Astrocyte (in vitro differentiated cells and primary cell): ENCODE measurements at regions not wholly inside any gene's neighbourhood (a gene's known extent, or its start where the extent isn't known, plus 50 kb on each side); places are given as distances from the start of the nearest gene placed in this dataset.

Source experiments
- DNase-seq: peaks from one replicate; pipeline ENCODE4 v3.0.0-alpha.2; 2010; ENCODE audit warnings: low read depth
- FAIRE-seq: peaks from 2 replicates; lab custom pipeline; 2011; peaks lifted over from hg19 to GRCh38; lab: Jason Lieb, UNC
- H2AFZ ChIP-seq: 2 replicates; pipeline ENCODE4 v1.6.0; 2012; ENCODE audit warnings: low read depth, low read length, inconsistent platforms
- H3K27ac ChIP-seq: 2 replicates; pipeline ENCODE4 v1.5.1; 2011; ENCODE audit warnings: low read depth, low read length, inconsistent platforms
- H3K27me3 ChIP-seq: 2 replicates; pipeline ENCODE4 v1.6.0; 2011; ENCODE audit warnings: low read length, inconsistent platforms; ENCODE audit not compliant: insufficient read depth
- H3K36me3 ChIP-seq: 2 replicates; pipeline ENCODE4 v1.5.1; 2011; ENCODE audit warnings: low read length, inconsistent platforms; ENCODE audit not compliant: insufficient read depth
- H3K4me1 ChIP-seq: 2 replicates; pipeline ENCODE4 v1.5.1; 2011; ENCODE audit warnings: low read length, inconsistent platforms; ENCODE audit not compliant: insufficient read depth
- H3K4me2 ChIP-seq: 2 replicates; pipeline ENCODE4 v1.6.0; 2012; ENCODE audit warnings: low read length, inconsistent platforms
- H3K4me3 ChIP-seq: 2 replicates; pipeline ENCODE4 v1.5.1; 2011; ENCODE audit warnings: low read depth, mild to moderate bottlenecking, low read length, inconsistent platforms; ENCODE audit not compliant: insufficient read depth
- H3K79me2 ChIP-seq: 2 replicates; pipeline ENCODE4 v1.6.0; 2012; ENCODE audit warnings: mild to moderate bottlenecking, low read length, inconsistent platforms; ENCODE audit not compliant: insufficient read depth
- H3K9ac ChIP-seq: 2 replicates; pipeline ENCODE4 v1.6.0; 2012; ENCODE audit warnings: mild to moderate bottlenecking, low read length, inconsistent platforms
- H3K9me3 ChIP-seq: 2 replicates; pipeline ENCODE4 v1.5.1; 2012; ENCODE audit warnings: low read depth, mild to moderate bottlenecking, low read length, inconsistent platforms; ENCODE audit not compliant: insufficient read depth
- H4K20me1 ChIP-seq: 2 replicates; pipeline ENCODE4 v1.6.0; 2012; ENCODE audit warnings: low read length, inconsistent platforms; ENCODE audit not compliant: insufficient read depth
- H3K27ac Mint-ChIP-seq: one replicate; pipeline ENCODE4 v1.8.0; 2021; ENCODE audit warnings: mild to moderate bottlenecking, mixed read lengths; ENCODE audit not compliant: unreplicated experiment
- H3K27me3 Mint-ChIP-seq: one replicate; pipeline ENCODE4 v1.8.0; 2021; ENCODE audit warnings: low read depth, mixed read lengths; ENCODE audit not compliant: unreplicated experiment
- H3K36me3 Mint-ChIP-seq: one replicate; pipeline ENCODE4 v1.8.0; 2021; ENCODE audit warnings: low read depth, mixed read lengths; ENCODE audit not compliant: unreplicated experiment
- H3K4me1 Mint-ChIP-seq: one replicate; pipeline ENCODE4 v1.8.0; 2021; ENCODE audit warnings: low read depth, mixed read lengths; ENCODE audit not compliant: unreplicated experiment
- H3K4me3 Mint-ChIP-seq: one replicate; pipeline ENCODE4 v1.8.0; 2021; ENCODE audit warnings: mild to moderate bottlenecking, moderate library complexity, mixed read lengths; ENCODE audit not compliant: unreplicated experiment
- H3K9me3 Mint-ChIP-seq: one replicate; pipeline ENCODE4 v1.8.0; 2021; ENCODE audit warnings: mild to moderate bottlenecking, mixed read lengths; ENCODE audit not compliant: unreplicated experiment
- CTCF ChIP-seq: IDR thresholded peaks from 2 replicates; pipeline ENCODE4 v1.5.1; 2011; ENCODE audit warnings: low read depth, mild to moderate bottlenecking, inconsistent platforms, low read length, moderate library complexity; ENCODE audit not compliant: insufficient read depth
- EZH2 ChIP-seq: IDR thresholded peaks from 2 replicates; pipeline ENCODE4 v1.6.1; 2012; ENCODE audit warnings: mild to moderate bottlenecking, low read length, inconsistent platforms; ENCODE audit not compliant: insufficient read depth

- Histone ChIP-seq H3K9ac (no peak overlapping the region), H3K9me3 (no peaks in the 10 kb centered on the region), H3K4me3 (no peak overlapping the region), H3K27ac (no peak overlapping the region), H3K4me1 (no peaks in the 10 kb centered on the region), H2AFZ (no peak overlapping the region), H3K36me3 (no peaks in the 10 kb centered on the region), H4K20me1 (no peaks in the 10 kb centered on the region), H3K4me2 (no peak overlapping the region), H3K27me3 (no peaks in the 10 kb centered on the region), H3K79me2 (no peaks in the 10 kb centered on the region)
- H3K4me3 Mint-ChIP-seq, result no peak overlapping the region
- H3K27ac Mint-ChIP-seq, result no peak overlapping the region
- FAIRE-seq (no peak), DNase-seq (no peak)
- H3K9me3 Mint-ChIP-seq, result no peaks in the 10 kb centered on the region
- TF ChIP-seq EZH2 (no peak), CTCF (no peak)
- peaks cover 1% of the 10 kb centered on the region for H3K4me1 Mint-ChIP-seq
- no peaks in the 10 kb centered on the region for H3K36me3 Mint-ChIP-seq
- H3K27me3 Mint-ChIP-seq, result peaks cover 4% of the 10 kb centered on the region
Observed at GRCh38 chr10:107423903-107424302, 259.4 kb upstream of the SORCS1 start.

- H3K27ac Mint-ChIP-seq, result no peak overlapping the region
- no peaks in the 10 kb centered on the region for H3K9me3 Mint-ChIP-seq
- Histone ChIP-seq H3K27me3 (no peaks in the 10 kb centered on the region), H3K79me2 (no peaks in the 10 kb centered on the region), H3K9me3 (no peaks in the 10 kb centered on the region), H2AFZ (no peak overlapping the region), H3K36me3 (no peaks in the 10 kb centered on the region), H4K20me1 (no peaks in the 10 kb centered on the region), H3K4me3 (no peak overlapping the region), H3K27ac (no peak overlapping the region), H3K9ac (no peak overlapping the region), H3K4me2 (no peak overlapping the region), H3K4me1 (no peaks in the 10 kb centered on the region)
- DNase-seq, result no peak
- FAIRE-seq, result no peak
- H3K27me3 Mint-ChIP-seq, result peaks cover 3% of the 10 kb centered on the region
- H3K36me3 Mint-ChIP-seq, result no peaks in the 10 kb centered on the region
- no peak overlapping the region for H3K4me3 Mint-ChIP-seq
- no peak for TF ChIP-seq CTCF
- peaks cover 1% of the 10 kb centered on the region for H3K4me1 Mint-ChIP-seq
Observed at GRCh38 chr10:107422681-107423080, 258.2 kb upstream of the SORCS1 start.

GRCh38 chr10:107420196-107420595 lies 255.7 kb upstream of the SORCS1 start:
- no peak overlapping the region for H3K27ac ChIP-seq
- TF ChIP-seq EZH2, result no peak
- no peak for TF ChIP-seq CTCF
- H3K36me3 ChIP-seq, result no peaks in the 10 kb centered on the region
- H3K4me3 ChIP-seq, result no peak overlapping the region
- H3K4me3 Mint-ChIP-seq, result no peak overlapping the region
- H3K27me3 Mint-ChIP-seq, result peaks cover 3% of the 10 kb centered on the region
- no peaks in the 10 kb centered on the region for H3K27me3 ChIP-seq
- no peak overlapping the region for H2AFZ ChIP-seq
- H3K9me3 ChIP-seq, result no peaks in the 10 kb centered on the region
- DNase-seq (no peak), FAIRE-seq (no peak)
- H3K4me1 Mint-ChIP-seq, result peaks cover 1% of the 10 kb centered on the region
- H3K9me3 Mint-ChIP-seq, result no peaks in the 10 kb centered on the region
- H3K9ac ChIP-seq, result no peak overlapping the region
- no peaks in the 10 kb centered on the region for H4K20me1 ChIP-seq
- no peaks in the 10 kb centered on the region for H3K36me3 Mint-ChIP-seq
- H3K79me2 ChIP-seq, result no peaks in the 10 kb centered on the region
- no peak overlapping the region for H3K4me2 ChIP-seq
- no peaks in the 10 kb centered on the region for H3K4me1 ChIP-seq
- no peak overlapping the region for H3K27ac Mint-ChIP-seq
